ENCODE measurements at regions not wholly inside any gene's neighbourhood (a gene's known extent, or its start where the extent isn't known, plus 50 kb on each side); places are given as distances from the start of the nearest gene placed in this dataset.

DNA sequence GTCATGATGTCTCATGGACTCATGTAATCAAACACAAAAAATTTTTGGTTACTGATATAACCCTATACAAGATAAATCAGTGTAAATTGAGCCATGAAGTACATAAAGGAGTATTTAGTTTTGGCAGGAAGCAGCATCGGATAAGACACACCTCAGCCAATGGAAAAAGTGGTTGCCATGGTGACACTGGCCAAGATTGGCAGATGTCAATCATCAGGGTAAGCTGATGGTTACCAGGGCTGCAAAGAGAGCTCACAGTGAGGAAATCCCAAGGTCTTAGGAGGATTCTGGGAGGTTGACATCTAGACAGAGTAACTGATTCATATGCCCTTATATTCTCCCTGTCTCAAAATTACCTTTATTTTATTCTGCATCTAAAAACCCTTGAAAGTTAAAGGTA lies 203.8 kb upstream of the PCSK2 start:
- Histone ChIP-seq H3K9ac (ENCODE audit: insufficient read depth, low read length, poor library complexity, severe bottlenecking) (no peak overlapping the region), H4K20me1 (ENCODE audit: insufficient read depth, low read length) (no peaks in the 10 kb centered on the region), H3K27ac (ENCODE audit: low read depth in 1 of 2, low read length in 2 of 2) (no peak overlapping the region), H2AFZ (ENCODE audit: insufficient read depth, low read depth, low read length, poor library complexity, severe bottlenecking) (no peak overlapping the region), H3K4me3 (replicated peaks in 1 of 3; ENCODE audit: low read depth in 2 of 3, low read length in 3 of 3) (no peak overlapping the region), H3K27me3 (ENCODE audit: control insufficient read depth in 2 of 2, insufficient read depth in 2 of 2, low read length in 2 of 2) (no peaks in the 10 kb centered on the region), H3K4me1 (ENCODE audit: control insufficient read depth in 1 of 2, insufficient read depth in 2 of 2, low read length in 2 of 2) (no peaks in the 10 kb centered on the region), H3K36me3 (replicated peaks in 1 of 2; ENCODE audit: control insufficient read depth in 1 of 2, insufficient read depth in 2 of 2, low read length in 2 of 2) (no peaks in the 10 kb centered on the region), H3K79me2 (ENCODE audit: insufficient read depth, low read length) (no peaks in the 10 kb centered on the region), H3K9me3 (replicated peaks in 1 of 2; ENCODE audit: control insufficient read depth in 1 of 2, insufficient read depth in 1 of 2, low read length in 2 of 2) (peaks cover 5 to 15% of the 10 kb centered on the region in 2 donors), H3K4me2 (replicated peaks; ENCODE audit: extremely low read depth, low read length, poor library complexity, severe bottlenecking) (no peak overlapping the region)
- no peak for DNase-seq
- TF ChIP-seq, protein P1, sequence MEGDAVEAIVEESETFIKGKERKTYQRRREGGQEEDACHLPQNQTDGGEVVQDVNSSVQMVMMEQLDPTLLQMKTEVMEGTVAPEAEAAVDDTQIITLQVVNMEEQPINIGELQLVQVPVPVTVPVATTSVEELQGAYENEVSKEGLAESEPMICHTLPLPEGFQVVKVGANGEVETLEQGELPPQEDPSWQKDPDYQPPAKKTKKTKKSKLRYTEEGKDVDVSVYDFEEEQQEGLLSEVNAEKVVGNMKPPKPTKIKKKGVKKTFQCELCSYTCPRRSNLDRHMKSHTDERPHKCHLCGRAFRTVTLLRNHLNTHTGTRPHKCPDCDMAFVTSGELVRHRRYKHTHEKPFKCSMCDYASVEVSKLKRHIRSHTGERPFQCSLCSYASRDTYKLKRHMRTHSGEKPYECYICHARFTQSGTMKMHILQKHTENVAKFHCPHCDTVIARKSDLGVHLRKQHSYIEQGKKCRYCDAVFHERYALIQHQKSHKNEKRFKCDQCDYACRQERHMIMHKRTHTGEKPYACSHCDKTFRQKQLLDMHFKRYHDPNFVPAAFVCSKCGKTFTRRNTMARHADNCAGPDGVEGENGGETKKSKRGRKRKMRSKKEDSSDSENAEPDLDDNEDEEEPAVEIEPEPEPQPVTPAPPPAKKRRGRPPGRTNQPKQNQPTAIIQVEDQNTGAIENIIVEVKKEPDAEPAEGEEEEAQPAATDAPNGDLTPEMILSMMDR (IDR thresholded peaks at IDR 0.05): no peak
- intact Hi-C loops (cut with micrococcal nuclease): no loop called here
- Mint-ChIP-seq H3K27ac (no peak overlapping the region), H3K4me1 (no peaks in the 10 kb centered on the region), H3K4me3 (no peak overlapping the region), H3K36me3 (no peaks in the 10 kb centered on the region), H3K27me3 (ENCODE audit: low read depth in 3 of 3) (peaks cover 0 to 2% (median 0%) of the 10 kb centered on the region in 3 donors), H3K9me3 (peaks cover 6 to 19% (median 11%) of the 10 kb centered on the region in 7 donors)
- no CpG with 5 or more reads among the region's 1 CpG for WGBS (ENCODE audit: insufficient coverage)

- Histone ChIP-seq H3K9ac (ENCODE audit: insufficient read depth, low read length, poor library complexity, severe bottlenecking) (no peak overlapping the region), H3K79me2 (ENCODE audit: insufficient read depth, low read length) (no peaks in the 10 kb centered on the region), H3K27ac (ENCODE audit: low read depth in 1 of 2, low read length in 2 of 2) (no peak overlapping the region), H3K9me3 (replicated peaks in 1 of 2; ENCODE audit: control insufficient read depth in 1 of 2, insufficient read depth in 1 of 2, low read length in 2 of 2) (peaks cover 8 to 15% of the 10 kb centered on the region in 2 donors), H4K20me1 (ENCODE audit: insufficient read depth, low read length) (no peaks in the 10 kb centered on the region), H3K27me3 (ENCODE audit: control insufficient read depth in 2 of 2, insufficient read depth in 2 of 2, low read length in 2 of 2) (no peaks in the 10 kb centered on the region), H3K36me3 (replicated peaks in 1 of 2; ENCODE audit: control insufficient read depth in 1 of 2, insufficient read depth in 2 of 2, low read length in 2 of 2) (no peaks in the 10 kb centered on the region), H3K4me3 (replicated peaks in 1 of 3; ENCODE audit: low read depth in 2 of 3, low read length in 3 of 3) (no peak overlapping the region), H3K4me2 (replicated peaks; ENCODE audit: extremely low read depth, low read length, poor library complexity, severe bottlenecking) (no peak overlapping the region), H2AFZ (ENCODE audit: insufficient read depth, low read depth, low read length, poor library complexity, severe bottlenecking) (no peak overlapping the region), H3K4me1 (ENCODE audit: control insufficient read depth in 1 of 2, insufficient read depth in 2 of 2, low read length in 2 of 2) (no peaks in the 10 kb centered on the region)
- TF ChIP-seq, protein P1 (IDR thresholded peaks at IDR 0.05): no peak
- Mint-ChIP-seq H3K27me3 (ENCODE audit: low read depth in 3 of 3) (peaks cover 0 to 2% (median 0%) of the 10 kb centered on the region in 3 donors), H3K4me1 (no peaks in the 10 kb centered on the region), H3K9me3 (peaks cover 7 to 20% (median 12%) of the 10 kb centered on the region in 7 donors), H3K27ac (no peak overlapping the region), H3K36me3 (no peaks in the 10 kb centered on the region), H3K4me3 (no peak overlapping the region)
- intact Hi-C loops (cut with micrococcal nuclease): no loop called here
- DNase-seq: no peak
- 19% methylated on average over 6 of the region's 8 CpGs for WGBS (ENCODE audit: insufficient coverage)
Measured at GRCh38 chr20:17023806-17024205, 203.0 kb upstream of the PCSK2 start.

All from CD14-positive monocyte (primary cell).